Endothelial cell of umbilical vein (primary cell): ENCODE measurements at regions not wholly inside any gene's neighbourhood (a gene's known extent, or its start where the extent isn't known, plus 50 kb on each side); places are given as distances from the start of the nearest gene placed in this dataset.

Source experiments
- BruUV-seq: library from RNA; stranded (reverse); fragments of 400-500 nt; replicated peaks from 2 replicates; lab custom pipeline; 2021; lab: Mats Ljungman, UMichigan
- CTCF ChIA-PET: fragments of 300-600, 350-600 bp; sonication (Branson Sonifier 250); formaldehyde crosslinking; loops from one replicate; lab custom pipeline; 2021; ENCODE audit warnings: antibody characterized with exemption, inconsistent platforms; lab: Charles Lee
- POLR2A ChIA-PET: fragments of 300-600, 350-600 bp; sonication (Branson Sonifier 250); formaldehyde crosslinking; loops from one replicate; lab custom pipeline; 2021; ENCODE audit warnings: antibody characterized with exemption, inconsistent platforms; lab: Charles Lee
- DNase-seq: peaks from one replicate; pipeline ENCODE4 v3.0.0-alpha.2; 2011; ENCODE audit warnings: low read depth, low spot score
- FAIRE-seq: peaks from 2 replicates; lab custom pipeline; 2011; peaks lifted over from hg19 to GRCh38; lab: Jason Lieb, UNC
- H2AFZ ChIP-seq: 2 replicates; pipeline ENCODE4 v1.6.0; 2012; ENCODE audit warnings: low read depth, low read length, control low read depth, inconsistent platforms
- H3K27ac ChIP-seq: 2 replicates; pipeline ENCODE4 v1.5.1; 2011; ENCODE audit warnings: low read depth, mild to moderate bottlenecking, control low read depth, low read length, moderate library complexity; ENCODE audit not compliant: insufficient read depth
- H3K27me3 ChIP-seq, 2 experiments: 2 replicates each; pipeline versions ENCODE4 v1.6.0 to v1.6.1; 2011; ENCODE audit warnings: low read length in 2 of 2, mixed read lengths in 1 of 2; ENCODE audit not compliant: control insufficient read depth in 2 of 2, insufficient read depth in 2 of 2
- H3K36me3 ChIP-seq, 2 experiments: 2 replicates in 1 of 2; 3 replicates in 1 of 2; pipeline ENCODE4 v1.5.1; 2011; ENCODE audit warnings: low read length in 2 of 2, mild to moderate bottlenecking in 1 of 2, moderate library complexity in 1 of 2; ENCODE audit not compliant: control insufficient read depth in 2 of 2, insufficient read depth in 2 of 2; ENCODE audit errors: extremely low read depth in 1 of 2
- H3K4me1 ChIP-seq: 3 replicates; pipeline ENCODE4 v1.5.1; 2011; ENCODE audit warnings: mild to moderate bottlenecking, low read length; ENCODE audit not compliant: control insufficient read depth, insufficient read depth; ENCODE audit errors: extremely low read depth
- H3K4me2 ChIP-seq: 2 replicates; pipeline ENCODE4 v1.6.1; 2011; ENCODE audit warnings: low read length, control low read depth, mixed read lengths; ENCODE audit not compliant: insufficient read depth
- H3K4me3 ChIP-seq, 3 experiments: fragments of 200-600 bp in 1 of 3; sonication (generic), shearing (Covaris generic) in 1 of 3; replicated peaks in 1 of 3; 2 replicates each; pipeline ENCODE4 v1.5.1; 2011 to 2016; ENCODE audit warnings: control low read depth in 3 of 3, low read length in 3 of 3, mild to moderate bottlenecking in 2 of 3, inconsistent platforms in 1 of 3, low read depth in 1 of 3, moderate library complexity in 1 of 3; ENCODE audit not compliant: insufficient read depth in 1 of 3
- H3K79me2 ChIP-seq: 2 replicates; pipeline ENCODE4 v1.6.0; 2012; ENCODE audit warnings: low read length, inconsistent platforms; ENCODE audit not compliant: control insufficient read depth, insufficient read depth
- H3K9ac ChIP-seq: replicated peaks from 2 replicates; pipeline ENCODE3; 2011; ENCODE audit warnings: low read length, control low read depth; ENCODE audit not compliant: insufficient read depth; ENCODE audit errors: extremely low read depth
- H3K9me1 ChIP-seq: replicated peaks from 3 replicates; pipeline ENCODE4 v1.6.0; 2011; ENCODE audit warnings: mild to moderate bottlenecking, low read length; ENCODE audit not compliant: control insufficient read depth, insufficient read depth; ENCODE audit errors: extremely low read depth
- H3K9me3 ChIP-seq: replicated peaks from 2 replicates; pipeline ENCODE4 v1.5.1; 2012; ENCODE audit warnings: low read length, inconsistent platforms; ENCODE audit not compliant: control insufficient read depth, insufficient read depth
- H4K20me1 ChIP-seq: replicated peaks from 2 replicates; pipeline ENCODE3; 2011; ENCODE audit warnings: mild to moderate bottlenecking, low read length; ENCODE audit not compliant: control insufficient read depth, insufficient read depth; ENCODE audit errors: extremely low read depth
- EZH2 ChIP-seq: IDR thresholded peaks from 2 replicates; pipeline ENCODE4 v1.6.1; 2012; ENCODE audit warnings: borderline replicate concordance, low read depth, mild to moderate bottlenecking, moderate library complexity, low read length, inconsistent platforms; ENCODE audit not compliant: severe bottlenecking
- FOS ChIP-seq: IDR thresholded peaks from 2 replicates; pipeline ENCODE4 v1.6.1; 2011; ENCODE audit warnings: mild to moderate bottlenecking, low read length, moderate library complexity, borderline replicate concordance; ENCODE audit not compliant: insufficient read depth
- GATA2 ChIP-seq: IDR thresholded peaks from 2 replicates; pipeline ENCODE4 v1.7.0; 2011; ENCODE audit warnings: low read depth, mild to moderate bottlenecking, moderate library complexity, mixed read lengths, low read length; ENCODE audit not compliant: insufficient read length, insufficient read depth
- JUN ChIP-seq: IDR thresholded peaks from 2 replicates; pipeline ENCODE4 v1.6.1; 2011; ENCODE audit warnings: borderline replicate concordance, low read depth; ENCODE audit not compliant: insufficient read length, insufficient read depth
- MYC ChIP-seq: IDR thresholded peaks from one replicate; pipeline ENCODE4 v1.6.1; 2011; ENCODE audit warnings: mild to moderate bottlenecking, low read depth, low read length
- POLR2A ChIP-seq: IDR thresholded peaks from 2 replicates; pipeline ENCODE4 v1.6.1; 2012; ENCODE audit warnings: low read depth, mild to moderate bottlenecking, control low read depth, low read length
- POLR2AphosphoS5 ChIP-seq: IDR thresholded peaks from 2 replicates; pipeline ENCODE4 v1.6.1; 2012; ENCODE audit warnings: low read depth, mild to moderate bottlenecking, control low read depth, low read length, moderate library complexity; ENCODE audit not compliant: insufficient read depth
- dilution Hi-C: fragments of 300-500 bp; cut with MboI; formaldehyde crosslinking; loops from one replicate; pipeline ENCODE4 v1.15.0; 2019; ENCODE audit warnings: low sequenced_read_pairs; ENCODE audit not compliant: extremely low pct_ligation_motif_present
- intact Hi-C: fragments of 100-400 bp; cut with micrococcal nuclease; formaldehyde crosslinking; loops from one replicate; pipeline ENCODE4 v1.10.0; 2022
- TF ChIP-seq, protein P1 (sequence below), 2 donors: IDR thresholded peaks; 1 replicate in 1 of 2; 2 replicates in 1 of 2; pipeline ENCODE4 v1.5.1; 2011; ENCODE audit warnings: low read length in 2 of 2, mild to moderate bottlenecking in 2 of 2, moderate library complexity in 2 of 2, control low read depth in 1 of 2, inconsistent platforms in 1 of 2, low read depth in 1 of 2; ENCODE audit not compliant: insufficient read depth in 1 of 2; ENCODE audit errors: extremely low read depth in 1 of 2
- TF ChIP-seq, protein P2 (sequence below): IDR thresholded peaks from 2 replicates; pipeline ENCODE4 v1.6.1; 2011; ENCODE audit not compliant: insufficient read depth, insufficient read length

DNA sequence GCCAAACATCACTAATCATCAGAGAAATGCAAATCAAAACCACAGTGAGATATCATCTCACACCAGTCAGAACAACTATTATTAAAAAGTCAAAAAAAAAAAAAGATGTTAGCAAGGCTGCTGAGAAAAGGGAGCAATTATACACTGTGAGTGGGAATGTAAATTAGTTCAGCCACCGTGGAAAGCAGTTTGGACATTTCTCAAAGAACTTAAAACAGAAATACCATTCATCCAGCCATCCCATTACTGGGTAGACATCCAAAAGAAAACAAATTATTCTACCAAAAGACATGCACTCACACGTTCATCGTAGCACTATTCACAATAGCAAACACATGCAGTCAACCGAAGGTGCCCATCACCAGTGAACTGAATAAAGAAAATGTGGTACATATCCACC, 213.9 kb downstream of the TTLL2 start:
- no peak for TF ChIP-seq POLR2A
- no peak for TF ChIP-seq GATA2
- TF ChIP-seq, protein P1, sequence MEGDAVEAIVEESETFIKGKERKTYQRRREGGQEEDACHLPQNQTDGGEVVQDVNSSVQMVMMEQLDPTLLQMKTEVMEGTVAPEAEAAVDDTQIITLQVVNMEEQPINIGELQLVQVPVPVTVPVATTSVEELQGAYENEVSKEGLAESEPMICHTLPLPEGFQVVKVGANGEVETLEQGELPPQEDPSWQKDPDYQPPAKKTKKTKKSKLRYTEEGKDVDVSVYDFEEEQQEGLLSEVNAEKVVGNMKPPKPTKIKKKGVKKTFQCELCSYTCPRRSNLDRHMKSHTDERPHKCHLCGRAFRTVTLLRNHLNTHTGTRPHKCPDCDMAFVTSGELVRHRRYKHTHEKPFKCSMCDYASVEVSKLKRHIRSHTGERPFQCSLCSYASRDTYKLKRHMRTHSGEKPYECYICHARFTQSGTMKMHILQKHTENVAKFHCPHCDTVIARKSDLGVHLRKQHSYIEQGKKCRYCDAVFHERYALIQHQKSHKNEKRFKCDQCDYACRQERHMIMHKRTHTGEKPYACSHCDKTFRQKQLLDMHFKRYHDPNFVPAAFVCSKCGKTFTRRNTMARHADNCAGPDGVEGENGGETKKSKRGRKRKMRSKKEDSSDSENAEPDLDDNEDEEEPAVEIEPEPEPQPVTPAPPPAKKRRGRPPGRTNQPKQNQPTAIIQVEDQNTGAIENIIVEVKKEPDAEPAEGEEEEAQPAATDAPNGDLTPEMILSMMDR (IDR thresholded peaks at IDR 0.05; ENCODE audit: extremely low read depth in 1 of 2, insufficient read depth in 1 of 2, low read depth in 1 of 2, low read length in 2 of 2), result no peak
- no peak for TF ChIP-seq POLR2AphosphoS5
- TF ChIP-seq EZH2, result no peak
- TF ChIP-seq JUN, result no peak
- TF ChIP-seq MYC, result no peak
- no peak for TF ChIP-seq FOS
- TF ChIP-seq, protein P2, sequence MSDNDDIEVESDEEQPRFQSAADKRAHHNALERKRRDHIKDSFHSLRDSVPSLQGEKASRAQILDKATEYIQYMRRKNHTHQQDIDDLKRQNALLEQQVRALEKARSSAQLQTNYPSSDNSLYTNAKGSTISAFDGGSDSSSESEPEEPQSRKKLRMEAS, result no peak
- no peak overlapping the region for H2AFZ ChIP-seq
- H3K36me3 ChIP-seq, result no peaks in the 10 kb centered on the region
- FAIRE-seq, result no peak
- H3K4me1 ChIP-seq, result peaks cover 12% of the 10 kb centered on the region
- H3K79me2 ChIP-seq, result no peaks in the 10 kb centered on the region
- CTCF ChIA-PET, result no interaction called here
- no peak overlapping the region for H3K4me2 ChIP-seq
- POLR2A ChIA-PET, result no interaction called here
- no peaks in the 10 kb centered on the region for H3K9me1 ChIP-seq
- no peak overlapping the region for H3K4me3 ChIP-seq
- no TSS peak for BruUV-seq
- H3K9ac ChIP-seq, result no peak overlapping the region
- no peaks in the 10 kb centered on the region for H3K27me3 ChIP-seq
- dilution Hi-C loops, result no loop called here
- intact Hi-C loops, result no loop called here
- DNase-seq, result no peak
- H3K27ac ChIP-seq, result no peak overlapping the region
- no peaks in the 10 kb centered on the region for H4K20me1 ChIP-seq
- H3K9me3 ChIP-seq, result no peaks in the 10 kb centered on the region
